Ureter (tissue), 1 donor: ENCODE measurements at regions not wholly inside any gene's neighbourhood (a gene's known extent, or its start where the extent isn't known, plus 50 kb on each side); places are given as distances from the start of the nearest gene placed in this dataset.
"Not testable (repeated sequence)": the region's sequence is repeated elsewhere in the genome, so short reads cannot be mapped to it uniquely, and the experiment has no call there.

Source experiments
- DNase-seq: peaks from one replicate; pipeline ENCODE4 v3.0.0-alpha.2; 2020; ENCODE audit warnings: low spot score
- donor health status: DM: yes; HTN: yes; CAD: no.

DNA sequence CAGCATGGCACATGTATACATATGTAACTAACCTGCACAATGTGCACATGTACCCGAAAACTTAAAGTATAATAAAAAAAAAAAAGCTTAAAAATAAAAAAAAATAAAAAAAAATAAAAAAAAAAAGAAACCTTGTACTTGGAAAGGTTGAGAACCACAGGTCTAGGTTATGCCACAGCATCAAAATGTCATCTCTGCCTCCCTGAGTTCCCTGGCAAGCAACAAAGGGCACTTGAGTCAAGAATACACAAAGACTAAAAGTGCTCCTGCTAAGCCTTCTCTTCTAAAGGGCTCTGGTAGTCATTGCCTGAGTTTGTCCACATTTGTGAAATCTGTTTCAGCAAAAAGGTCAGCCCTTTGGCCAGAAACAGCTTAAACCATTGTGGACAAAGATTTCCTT lies 395.8 kb upstream of the CCDC54 start:
- DNase-seq, result no peak

DNA sequence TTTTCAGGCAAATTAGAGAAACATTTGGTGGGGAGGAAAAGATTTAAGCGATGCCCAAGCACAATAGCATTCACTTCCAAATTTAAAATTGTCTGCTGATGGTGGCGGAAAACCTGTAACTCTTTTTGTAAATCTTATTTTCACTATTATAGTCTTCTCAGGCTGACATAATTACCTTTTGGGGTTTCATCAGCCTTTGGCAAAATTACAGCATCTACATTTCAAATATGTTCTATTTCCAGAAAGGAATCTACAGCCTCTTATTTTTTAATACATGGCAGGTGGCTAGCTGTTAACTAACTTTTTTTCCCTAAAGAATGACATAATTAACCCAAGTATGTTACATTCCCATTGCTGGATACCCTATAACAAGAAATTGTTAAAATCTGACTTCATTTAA lies 391.5 kb upstream of the CCDC54 start:
- DNase-seq, result no peak

DNA sequence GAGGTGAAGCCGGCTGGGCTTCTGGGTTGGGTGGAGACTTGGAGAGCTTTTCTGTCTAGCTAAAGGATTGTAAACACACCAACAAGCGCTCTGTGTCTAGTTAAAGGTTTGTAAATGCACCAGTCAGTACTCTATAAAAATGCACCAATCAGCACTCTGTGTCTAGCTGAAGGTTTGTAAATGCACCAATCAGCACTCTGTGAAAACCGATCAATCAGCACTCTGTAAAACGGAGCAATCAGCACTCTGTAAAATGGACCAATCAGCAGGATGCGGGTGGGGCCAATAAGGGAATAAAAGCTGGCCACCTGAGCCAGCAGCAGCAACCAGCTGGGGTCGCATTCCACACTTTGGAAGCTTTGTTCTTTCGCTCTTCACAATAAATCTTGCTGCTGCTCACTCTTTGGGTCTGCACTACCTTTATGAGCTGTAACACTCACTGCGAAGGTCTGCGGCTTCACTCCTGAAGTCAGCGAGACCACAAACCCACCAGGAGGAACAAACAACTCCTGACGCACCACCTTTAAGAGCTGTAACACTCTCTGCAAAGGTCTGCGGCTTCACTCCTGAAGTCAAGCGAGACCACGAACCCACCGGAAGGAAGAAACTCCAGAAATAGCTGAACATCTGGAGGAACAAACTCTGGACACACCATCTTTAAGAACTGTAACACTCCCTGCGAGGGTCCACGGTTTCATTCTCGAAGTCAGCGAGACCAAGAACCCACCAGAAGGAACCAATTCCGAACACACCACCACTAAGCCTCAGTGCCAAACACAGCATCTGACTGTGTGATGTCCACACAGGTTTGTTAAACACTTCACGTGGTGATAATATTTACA lies 378.2 kb upstream of the CCDC54 start:
- not testable (repeated sequence) for DNase-seq

DNA sequence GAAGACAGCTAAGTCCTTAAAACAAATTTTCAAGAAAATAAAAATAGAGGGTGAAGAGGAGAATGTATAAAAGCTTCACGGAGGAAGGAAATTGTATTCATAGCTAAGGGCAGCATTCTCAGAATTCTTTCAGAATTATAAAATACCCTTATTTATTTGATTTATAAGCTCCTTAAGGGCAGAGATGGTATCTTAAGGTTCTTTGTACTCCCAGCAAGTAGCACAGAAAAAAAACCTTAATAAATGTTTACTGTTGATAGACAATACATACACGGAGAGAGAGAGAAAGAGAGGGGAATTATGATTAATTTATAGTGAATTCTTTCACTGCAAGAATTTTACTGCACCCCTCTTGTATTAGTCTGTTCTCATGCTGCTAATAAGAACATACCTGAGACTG lies 375.6 kb upstream of the CCDC54 start:
- no peak for DNase-seq

DNA sequence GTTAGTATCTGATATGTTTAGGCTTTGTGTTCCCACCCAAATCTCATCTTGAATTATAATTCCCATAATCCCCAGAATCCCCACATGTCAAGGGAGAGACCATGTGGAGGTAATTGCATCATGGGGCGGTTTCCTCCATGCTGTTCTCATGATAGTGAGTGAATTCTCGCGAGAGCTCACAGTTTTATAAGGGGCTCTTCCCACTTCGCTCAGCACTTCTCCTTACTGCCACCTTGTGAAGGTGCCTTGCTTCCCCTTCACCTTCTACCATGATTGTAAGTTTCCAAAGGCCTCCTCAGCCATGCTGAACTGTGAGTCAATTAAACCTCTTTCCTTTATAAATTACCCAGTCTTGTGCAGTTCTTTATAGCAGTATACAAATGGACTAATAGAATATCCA lies 371.9 kb upstream of the CCDC54 start:
- DNase-seq, result not testable (repeated sequence)

DNA sequence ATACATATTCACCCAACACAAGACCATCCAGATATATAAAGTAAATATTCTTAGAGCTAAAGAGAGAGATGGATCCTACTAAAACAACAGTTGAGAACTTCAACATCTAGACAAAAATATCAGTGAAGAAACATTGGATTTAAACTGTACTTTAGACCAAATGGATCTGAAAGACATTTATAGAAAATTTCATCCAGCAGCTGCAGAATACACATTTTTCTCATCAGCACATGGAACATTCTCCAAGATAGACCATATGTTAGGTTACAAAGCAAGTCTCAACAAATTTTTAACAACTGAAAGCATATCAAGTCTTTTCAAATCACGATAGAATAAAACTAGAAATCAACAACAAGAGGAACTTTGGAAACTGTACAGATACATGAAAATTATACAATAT lies 369.0 kb upstream of the CCDC54 start:
- DNase-seq, result no peak

DNA sequence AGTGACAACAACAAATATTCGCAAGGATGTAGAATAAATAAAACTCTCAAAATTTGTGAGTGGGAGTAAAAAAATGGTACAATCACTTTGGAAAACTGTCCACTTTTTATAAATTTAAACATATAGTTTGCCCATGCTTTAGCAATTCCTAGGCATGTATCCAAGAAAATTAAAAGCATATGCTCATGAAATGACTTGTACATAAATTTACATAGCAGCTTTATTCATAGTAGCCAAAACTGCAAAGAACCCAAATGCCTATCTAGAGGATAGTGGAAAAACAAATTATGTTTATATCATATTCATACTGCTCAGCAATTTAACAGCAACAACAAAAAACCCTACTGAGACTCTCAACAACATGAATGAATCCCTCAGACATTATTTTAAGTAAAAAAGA lies 363.6 kb upstream of the CCDC54 start:
- no peak for DNase-seq

DNA sequence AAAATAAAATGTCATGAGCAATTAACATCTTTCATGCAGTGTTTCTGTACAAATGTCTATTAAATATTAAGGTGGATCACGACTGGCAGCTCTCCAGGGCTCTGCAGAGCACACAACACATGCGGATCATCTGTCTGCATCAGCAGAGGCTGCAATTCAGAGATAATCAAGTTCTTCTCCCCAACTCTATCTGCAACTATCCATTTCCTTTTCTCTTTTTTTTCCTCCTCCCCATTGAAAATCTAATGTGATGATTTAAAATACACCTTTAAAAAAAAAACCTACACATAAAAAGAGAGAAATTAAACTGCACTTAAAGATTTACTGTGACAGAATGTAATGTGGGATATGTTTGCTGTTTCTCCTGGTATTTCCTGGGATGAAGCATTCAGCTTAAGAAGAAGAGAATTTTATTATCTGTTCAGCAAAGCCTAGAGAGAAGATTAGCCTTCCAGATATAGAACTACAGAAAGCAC lies 352.6 kb upstream of the CCDC54 start:
- DNase-seq, result no peak

DNA sequence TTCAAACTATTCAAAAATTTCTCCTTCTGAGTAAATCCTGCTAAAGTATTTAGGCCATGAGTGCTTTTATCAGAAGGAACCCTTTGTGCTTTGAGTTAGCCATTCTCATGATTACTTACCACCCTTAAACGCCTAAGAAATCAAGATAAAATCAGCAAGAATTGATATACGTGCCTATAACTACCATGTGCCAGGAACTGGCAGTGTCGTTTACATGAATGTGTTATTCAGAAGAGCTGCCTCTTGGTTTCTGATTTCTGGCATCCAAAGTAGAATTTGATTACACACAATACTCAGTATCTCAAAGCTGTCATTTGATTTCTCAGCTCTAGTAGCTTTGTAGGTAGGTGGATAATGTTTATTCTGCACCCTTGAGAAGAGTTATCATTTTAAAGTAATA lies 351.3 kb upstream of the CCDC54 start:
- DNase-seq, result no peak

DNA sequence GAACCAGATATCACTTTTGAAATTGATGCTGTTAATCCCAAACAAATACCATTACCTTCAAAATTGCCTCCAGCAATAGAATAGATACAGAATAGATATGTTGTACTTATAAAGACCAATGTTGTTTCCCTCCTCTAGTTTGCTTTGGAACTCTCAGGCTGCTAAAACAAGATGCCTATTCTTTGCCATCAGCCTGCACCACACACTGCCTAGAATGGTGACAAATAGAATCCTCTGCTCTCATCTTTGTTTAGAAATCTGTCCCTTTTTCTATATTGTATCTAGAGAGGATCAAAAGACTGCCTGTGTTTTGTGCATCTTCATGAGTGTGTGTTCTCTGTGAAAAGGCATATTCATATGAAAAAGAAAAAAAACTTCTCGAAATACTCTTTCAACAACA lies 349.2 kb upstream of the CCDC54 start:
- no peak for DNase-seq

DNA sequence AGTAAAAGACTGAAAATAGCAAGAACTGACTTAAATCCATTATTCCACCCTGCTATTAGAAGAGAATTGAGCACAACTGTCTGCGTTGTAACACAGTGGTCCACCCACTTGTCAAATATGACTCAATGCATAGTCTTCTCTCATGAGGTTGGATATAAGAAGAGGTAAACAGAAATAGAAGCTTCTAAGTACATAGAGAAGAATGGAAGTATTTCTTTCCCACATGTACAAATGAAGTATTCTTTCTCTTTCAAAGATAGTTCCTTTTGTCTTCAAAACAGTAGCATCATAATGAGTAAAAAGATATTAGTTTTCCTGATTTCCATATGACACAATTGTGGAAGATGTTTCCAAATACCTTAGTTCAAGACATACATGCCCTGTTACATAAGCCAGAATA lies 348.6 kb upstream of the CCDC54 start:
- DNase-seq, result no peak

DNA sequence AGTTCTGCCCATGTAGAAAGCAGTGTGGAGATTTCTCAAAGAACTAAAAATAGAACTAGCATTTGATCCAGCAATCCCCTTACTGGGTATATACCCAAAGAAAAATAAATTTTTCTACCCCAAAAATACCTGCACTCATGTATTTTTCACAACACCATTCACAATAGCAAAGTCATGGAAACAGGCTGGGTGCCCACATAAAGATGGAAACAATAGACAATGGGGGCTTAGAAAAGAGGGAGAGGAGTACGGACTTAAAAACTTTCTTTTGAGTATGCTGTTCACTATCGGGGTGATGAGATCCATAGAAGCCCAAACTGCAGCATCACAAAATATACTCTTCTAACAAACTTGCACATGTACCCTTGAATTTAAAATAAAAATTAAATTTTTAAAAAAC lies 345.1 kb upstream of the CCDC54 start:
- DNase-seq, result no peak

DNA sequence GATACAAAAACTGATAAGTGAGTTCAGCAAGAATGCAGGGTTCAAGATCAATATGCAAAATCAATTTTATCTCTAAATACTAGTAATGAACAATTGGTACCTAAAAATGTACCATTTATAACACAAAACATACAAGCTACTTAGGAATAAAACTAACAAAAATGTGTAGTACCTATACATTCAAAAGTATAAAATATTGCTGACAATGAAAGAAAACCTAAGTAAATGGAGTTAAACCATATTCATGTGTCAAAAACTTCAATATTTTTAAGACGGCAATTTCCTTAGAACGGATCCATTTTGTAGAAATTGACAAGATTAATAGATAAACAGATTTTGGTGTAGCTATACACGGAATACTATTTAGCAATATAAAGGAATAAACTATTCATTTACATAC lies 343.1 kb upstream of the CCDC54 start:
- no peak for DNase-seq

DNA sequence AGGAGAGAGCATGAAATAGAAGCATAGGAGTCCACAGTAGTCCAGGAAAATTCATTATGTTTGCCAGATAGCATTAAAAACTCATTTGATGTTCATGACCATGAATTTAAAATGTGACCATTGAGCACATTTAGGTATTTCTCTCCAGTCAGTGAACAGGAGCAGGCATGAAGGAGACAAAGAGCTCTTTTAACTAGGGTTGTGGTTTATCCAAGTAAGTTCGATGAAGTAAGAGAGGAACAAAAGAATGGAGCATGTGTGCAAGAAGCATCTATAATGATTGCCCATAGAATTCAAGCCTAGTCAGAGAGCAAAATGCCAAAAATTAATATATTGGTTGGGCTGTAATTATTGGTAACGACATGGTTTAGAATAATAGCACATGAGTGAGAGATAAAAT lies 342.1 kb upstream of the CCDC54 start:
- no peak for DNase-seq

DNA sequence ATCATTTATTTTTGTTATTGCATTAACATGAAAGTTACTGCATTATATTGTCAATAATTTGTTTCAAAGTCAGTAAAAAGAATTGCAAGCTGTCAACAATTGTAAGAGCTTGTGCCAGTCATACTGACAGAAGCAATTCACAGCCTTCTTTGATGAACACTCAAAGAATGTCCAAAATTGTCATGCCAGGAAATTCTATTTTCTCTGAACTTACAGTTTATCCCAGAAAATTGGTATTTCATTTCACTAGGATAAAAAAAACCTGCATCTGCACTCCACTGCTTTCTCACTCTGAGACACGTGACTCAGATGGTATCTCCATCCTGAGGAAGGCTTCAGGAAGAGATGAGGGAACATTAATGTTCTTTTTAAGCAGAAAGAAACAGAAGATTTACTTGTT lies 332.6 kb upstream of the CCDC54 start:
- no peak for DNase-seq

DNA sequence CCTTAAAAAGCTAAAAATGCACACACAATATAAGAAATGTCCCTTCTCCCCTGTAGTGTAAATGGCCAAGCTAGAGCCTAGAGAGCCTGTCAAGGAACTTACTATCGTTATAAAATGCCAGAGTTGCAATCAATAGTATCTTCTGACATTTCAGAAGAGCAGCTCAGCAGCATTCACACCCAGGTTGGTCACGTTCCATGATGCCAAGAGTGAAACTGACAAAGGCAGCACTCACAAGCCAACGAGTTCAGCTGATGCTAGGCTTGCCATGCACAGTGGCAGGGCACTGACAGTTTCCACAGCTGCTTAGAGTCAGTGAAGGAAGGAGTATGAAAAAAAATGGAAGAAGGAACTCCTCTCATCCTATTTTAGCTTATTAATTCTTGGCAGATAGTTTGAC lies 331.4 kb upstream of the CCDC54 start:
- DNase-seq, result no peak

DNA sequence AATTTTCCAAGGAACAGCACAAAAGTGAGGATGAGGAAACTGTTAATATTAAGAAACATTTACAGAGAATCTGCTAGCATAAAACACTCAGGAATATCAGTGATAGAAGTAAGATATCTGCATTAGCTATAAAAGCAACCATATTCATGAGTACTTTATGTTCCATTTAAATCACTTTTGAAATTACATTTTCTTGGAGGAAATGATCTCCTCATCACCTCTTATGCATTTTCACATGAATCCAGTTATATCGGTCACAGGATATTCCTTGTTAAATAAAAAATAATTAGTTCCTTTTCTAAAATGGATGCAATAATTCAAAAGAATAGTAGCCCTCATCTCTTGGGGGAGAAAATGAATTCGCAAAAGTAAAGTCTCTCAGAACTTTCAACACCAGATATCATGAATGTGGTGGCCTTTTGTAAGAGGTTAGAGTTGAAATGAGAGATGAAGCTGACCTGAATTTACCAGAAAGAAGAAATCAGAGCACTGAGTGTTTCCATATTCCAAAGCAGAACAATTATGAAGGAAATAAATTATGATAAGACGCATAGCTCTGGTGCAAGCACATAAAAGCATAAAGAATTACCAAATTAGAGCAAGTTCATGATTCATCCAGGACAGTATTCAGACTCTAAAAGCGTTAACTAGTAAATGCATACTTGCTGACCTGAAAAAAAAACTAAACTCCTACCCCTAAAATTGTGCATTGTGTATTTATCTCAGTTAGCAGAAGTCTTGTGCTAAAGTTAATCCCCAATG lies 321.9 kb upstream of the CCDC54 start:
- DNase-seq, result no peak

DNA sequence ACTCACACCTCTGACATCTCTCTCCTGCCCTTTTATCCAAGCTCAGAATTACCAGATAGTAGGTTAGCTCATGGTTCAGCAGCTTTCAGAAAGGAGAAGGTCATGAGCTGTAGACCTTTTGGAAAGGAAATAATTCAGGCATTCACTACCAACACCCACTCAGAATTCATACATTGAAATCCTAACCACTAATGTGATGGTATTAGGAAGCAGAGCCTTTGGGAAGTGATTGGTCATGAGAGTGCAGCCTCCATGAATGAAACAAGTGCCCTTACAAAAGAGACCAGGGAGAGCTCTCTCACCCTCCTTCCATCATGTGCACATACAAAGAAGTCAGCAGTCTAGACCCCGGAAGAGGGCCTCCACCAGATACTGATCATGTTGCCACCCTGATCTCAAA lies 315.8 kb upstream of the CCDC54 start:
- DNase-seq, result no peak

DNA sequence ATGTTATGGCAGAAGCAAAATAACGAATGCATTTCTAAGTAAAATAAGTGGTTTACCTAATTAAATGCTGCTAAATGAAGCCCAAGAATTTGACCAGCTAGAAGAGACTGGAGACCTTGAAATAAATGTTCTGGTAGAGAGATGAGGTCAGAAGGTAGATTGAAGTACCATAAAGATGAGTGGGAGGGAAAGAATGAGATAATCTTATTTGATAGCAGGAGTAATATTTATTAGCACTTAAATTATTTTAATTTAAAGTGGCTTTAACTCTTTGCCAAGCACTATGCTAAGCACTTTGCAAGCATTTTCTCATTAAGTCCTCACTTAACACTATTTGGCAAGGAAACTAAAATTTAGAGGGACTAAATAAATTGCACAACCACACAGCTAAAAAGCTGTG lies 314.9 kb upstream of the CCDC54 start:
- no peak for DNase-seq

DNA sequence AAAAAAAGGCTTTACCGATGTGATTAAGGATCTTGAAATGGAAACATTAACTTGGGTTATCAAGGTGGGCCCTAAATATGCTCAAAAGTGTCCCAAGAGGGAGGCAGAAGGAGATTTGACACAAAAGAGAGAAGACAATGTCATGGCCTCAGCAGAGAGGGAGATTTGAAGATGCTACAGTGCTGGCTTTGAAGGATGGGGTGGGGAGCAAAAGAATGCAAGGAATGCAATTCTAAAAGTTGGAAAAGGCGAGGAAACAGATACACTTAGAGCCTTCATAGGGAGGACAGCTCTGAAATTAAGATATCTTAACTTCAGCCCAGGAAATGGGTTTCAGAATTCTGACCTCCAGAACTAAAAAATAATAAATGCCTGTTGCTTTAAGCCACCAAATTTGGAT lies 314.5 kb upstream of the CCDC54 start:
- DNase-seq, result no peak

DNA sequence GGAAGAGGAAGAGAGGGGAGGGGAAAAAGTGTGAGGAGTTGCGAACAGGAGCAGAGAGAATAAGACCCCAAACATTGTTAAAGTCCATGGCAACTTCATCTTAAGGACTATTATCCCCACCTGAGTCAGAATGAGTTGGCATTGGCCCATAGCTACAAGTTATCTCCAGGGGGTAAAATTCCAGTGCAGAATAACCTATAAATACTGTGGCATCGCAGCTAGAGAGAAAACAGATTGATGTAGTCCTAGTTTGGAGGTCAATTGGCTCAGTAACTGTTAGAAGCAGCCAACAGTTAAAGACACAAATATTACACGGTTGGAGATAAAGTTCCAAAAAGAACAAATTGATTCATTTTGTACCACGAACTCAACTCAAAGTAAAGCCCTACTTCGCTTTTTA lies 313.9 kb upstream of the CCDC54 start:
- no peak for DNase-seq

DNA sequence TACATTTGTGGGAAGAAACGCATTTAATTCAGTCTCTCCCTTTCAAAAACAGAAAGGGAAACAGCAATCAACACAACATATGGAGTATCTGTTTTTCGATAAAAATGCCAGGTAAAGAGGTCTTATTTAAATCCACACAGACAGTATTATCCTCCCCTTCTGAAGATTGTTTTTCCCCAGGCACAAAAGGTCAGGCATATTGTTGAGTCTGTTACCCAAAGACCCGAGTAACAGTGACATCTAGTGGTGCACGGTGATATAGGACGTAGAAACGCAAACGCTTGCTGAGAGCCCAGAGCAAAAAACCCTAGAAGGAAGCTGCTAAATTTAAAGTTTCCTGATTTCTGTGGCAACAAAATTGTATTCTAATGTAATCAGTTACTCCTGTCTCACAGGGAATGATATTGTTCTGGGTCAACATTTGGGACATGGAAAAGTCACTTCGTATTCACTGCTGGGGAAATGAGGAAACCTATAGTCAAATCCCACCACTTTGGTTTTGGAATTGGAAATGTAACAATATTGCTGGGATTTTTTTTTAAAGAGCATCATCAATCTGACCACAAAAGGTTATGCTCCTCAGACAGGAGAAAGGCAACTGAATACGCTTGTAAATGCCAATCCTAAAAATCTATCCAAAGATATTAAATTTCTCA lies 312.7 kb upstream of the CCDC54 start:
- peak; percentile 82 for DNase-seq
